ENCODE measurements at regions not wholly inside any gene's neighbourhood (a gene's known extent, or its start where the extent isn't known, plus 50 kb on each side); places are given as distances from the start of the nearest gene placed in this dataset.

- H3K27me3 ChIP-seq = no peaks in the 10 kb centered on the region
- H3K4me3 ChIP-seq = no peak overlapping the region
- H3K9me3 ChIP-seq = peaks cover 0 to 15% (median 4%) of the 10 kb centered on the region in 4 donors
- no peaks in the 10 kb centered on the region for H3K4me1 ChIP-seq
- TF ChIP-seq EP300 (IDR thresholded peaks at IDR 0.05) = no peak
- TF ChIP-seq CTCF (IDR thresholded peaks at IDR 0.05) = no peak
- H3K36me3 ChIP-seq = no peaks in the 10 kb centered on the region
- 83 to 100% methylated on average over 1 to 5 of the region's 5 CpGs for WGBS, 2 donors
- H3K27ac ChIP-seq = no peak overlapping the region
- ATAC-seq (ENCODE audit: low FRiP score in 2 of 2) (no peak), DNase-seq (peak in 1 of 2 donors; percentile 13)
Measured at GRCh38 chr4:126843492-126844067, 789.2 kb upstream of the INTU start.

GRCh38 chr4:126850286-126850685, 782.5 kb upstream of the INTU start:
- DNase-seq (no peak), ATAC-seq (ENCODE audit: low FRiP score in 2 of 2) (peak in 1 of 2 donors; percentile 44)
- H3K27me3 ChIP-seq = no peaks in the 10 kb centered on the region
- no peak for TF ChIP-seq CTCF (IDR thresholded peaks at IDR 0.05)
- TF ChIP-seq POLR2AphosphoS5 (IDR thresholded peaks at IDR 0.05) = no peak
- no peak for TF ChIP-seq POLR2A (IDR thresholded peaks at IDR 0.05)
- TF ChIP-seq EP300 (IDR thresholded peaks at IDR 0.05) = no peak
- no peaks in the 10 kb centered on the region for H3K9me3 ChIP-seq
- no peak overlapping the region for H3K27ac ChIP-seq
- no peaks in the 10 kb centered on the region for H3K36me3 ChIP-seq
- H3K4me1 ChIP-seq = no peaks in the 10 kb centered on the region
- H3K4me3 ChIP-seq = no peak overlapping the region
- WGBS, 2 donors = 63 to 71% methylated on average over 1 of the region's 1 CpG

GRCh38 chr4:126851391-126851790, 781.4 kb upstream of the INTU start:
- no peaks in the 10 kb centered on the region for H3K4me1 ChIP-seq
- ATAC-seq (ENCODE audit: low FRiP score in 2 of 2) (no peak), DNase-seq (no peak)
- TF ChIP-seq CTCF (IDR thresholded peaks at IDR 0.05) (no peak), POLR2A (IDR thresholded peaks at IDR 0.05) (no peak), EP300 (IDR thresholded peaks at IDR 0.05) (no peak), POLR2AphosphoS5 (IDR thresholded peaks at IDR 0.05) (no peak)
- WGBS, 2 donors = 83 to 91% methylated on average over 1 of the region's 1 CpG
- no peak overlapping the region for H3K27ac ChIP-seq
- no peak overlapping the region for H3K4me3 ChIP-seq
- H3K36me3 ChIP-seq = no peaks in the 10 kb centered on the region
- no peaks in the 10 kb centered on the region for H3K9me3 ChIP-seq
- no peaks in the 10 kb centered on the region for H3K27me3 ChIP-seq

- no peak overlapping the region for H3K27ac ChIP-seq
- H3K27me3 ChIP-seq = no peaks in the 10 kb centered on the region
- H3K36me3 ChIP-seq = no peaks in the 10 kb centered on the region
- no peaks in the 10 kb centered on the region for H3K9me3 ChIP-seq
- no peak overlapping the region for H3K4me3 ChIP-seq
- DNase-seq (no peak), ATAC-seq (ENCODE audit: low FRiP score in 2 of 2) (no peak)
- H3K4me1 ChIP-seq = no peaks in the 10 kb centered on the region
- TF ChIP-seq CTCF (IDR thresholded peaks at IDR 0.05) (no peak), POLR2AphosphoS5 (IDR thresholded peaks at IDR 0.05) (no peak), EP300 (IDR thresholded peaks at IDR 0.05) (no peak)
Measured at GRCh38 chr4:126853715-126854114, 779.0 kb upstream of the INTU start.

- Histone ChIP-seq H3K36me3 (no peaks in the 10 kb centered on the region), H3K4me3 (no peak overlapping the region), H3K27me3 (no peaks in the 10 kb centered on the region), H3K4me1 (no peaks in the 10 kb centered on the region), H3K9me3 (no peaks in the 10 kb centered on the region), H3K27ac (no peak overlapping the region)
- no peak for ATAC-seq (ENCODE audit: low FRiP score in 2 of 2)
- DNase-seq = no peak
- WGBS, 2 donors = 81 to 83% methylated on average over 3 of the region's 3 CpGs
- no peak for TF ChIP-seq POLR2AphosphoS5 (IDR thresholded peaks at IDR 0.05)
Measured at GRCh38 chr4:126856906-126857305, 775.9 kb upstream of the INTU start.
